ENCODE measurements at regions not wholly inside any gene's neighbourhood (a gene's known extent, or its start where the extent isn't known, plus 50 kb on each side); places are given as distances from the start of the nearest gene placed in this dataset.
"Not testable (repeated sequence)": the region's sequence is repeated elsewhere in the genome, so short reads cannot be mapped to it uniquely, and the experiment has no call there.

DNA sequence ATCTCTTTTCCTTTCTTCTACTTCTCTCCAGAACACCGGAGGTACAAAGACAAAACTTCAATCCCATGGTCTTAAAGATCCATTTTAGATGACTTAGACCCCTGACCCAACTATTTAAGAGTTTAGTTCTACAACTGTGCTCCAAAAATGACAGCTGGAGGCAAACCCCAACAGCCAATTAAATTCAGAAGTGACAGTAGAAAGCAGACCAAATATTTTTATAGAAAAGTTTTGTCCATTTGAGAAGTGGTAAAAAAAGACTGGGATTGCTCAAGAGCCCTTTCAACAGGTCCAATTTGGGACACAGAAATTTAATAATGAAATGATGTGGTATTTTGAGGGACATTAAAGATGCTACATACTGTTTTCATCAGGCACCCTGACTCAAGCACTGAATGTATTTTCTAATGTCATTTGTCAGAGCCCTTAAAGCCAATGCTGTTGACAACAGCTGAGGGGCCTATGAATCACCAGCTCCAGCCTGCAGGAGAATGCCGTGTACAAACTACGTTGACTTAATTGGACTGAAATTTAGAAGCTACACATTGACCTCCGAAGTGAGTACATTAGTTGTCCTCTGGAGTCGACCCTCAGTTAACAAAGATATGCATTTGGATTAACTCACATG, 147.5 kb upstream of the PIK3R1 start:
- DNase-seq (ENCODE audit: low read depth), result peak; percentile 53

GRCh38 chr5:68067291-68067690, 148.3 kb upstream of the PIK3R1 start:
- DNase-seq (ENCODE audit: low read depth), result no peak

DNA sequence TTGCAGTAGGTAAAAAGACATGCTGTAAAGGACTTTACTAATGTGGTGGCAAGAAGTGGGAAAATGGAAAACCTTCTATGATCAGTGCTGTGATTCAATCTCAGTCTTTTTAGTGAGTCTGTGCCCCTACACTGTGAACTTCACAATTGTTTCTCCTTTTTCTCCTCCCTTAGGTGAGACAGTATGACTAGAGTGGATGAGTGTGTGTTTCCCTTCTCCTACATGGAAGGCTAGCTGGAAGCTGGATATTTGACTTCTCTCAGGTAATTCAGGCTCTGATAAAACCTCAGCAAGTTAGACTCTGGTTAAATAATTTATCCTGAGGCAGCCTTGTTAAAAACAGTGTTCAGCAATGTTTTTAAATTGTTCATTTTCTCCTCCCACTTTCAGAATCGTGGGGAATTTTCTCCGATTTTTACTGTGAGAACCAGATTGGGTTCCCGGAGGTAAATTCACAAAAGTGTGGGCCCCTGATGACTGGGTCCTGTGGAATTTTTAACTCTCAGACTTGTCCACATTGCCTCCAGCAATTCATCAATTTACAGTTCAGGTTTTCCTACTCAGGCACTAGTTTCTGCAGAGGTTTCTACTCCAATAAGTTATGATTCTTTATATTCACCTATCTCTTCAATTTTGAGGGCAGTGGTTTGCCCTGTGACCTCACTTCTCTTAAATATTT, 149.1 kb upstream of the PIK3R1 start:
- DNase-seq (ENCODE audit: low read depth), result peak; percentile 67

GRCh38 chr5:68065321-68065720, 150.2 kb upstream of the PIK3R1 start:
- DNase-seq (ENCODE audit: low read depth), result not testable (repeated sequence)

DNA sequence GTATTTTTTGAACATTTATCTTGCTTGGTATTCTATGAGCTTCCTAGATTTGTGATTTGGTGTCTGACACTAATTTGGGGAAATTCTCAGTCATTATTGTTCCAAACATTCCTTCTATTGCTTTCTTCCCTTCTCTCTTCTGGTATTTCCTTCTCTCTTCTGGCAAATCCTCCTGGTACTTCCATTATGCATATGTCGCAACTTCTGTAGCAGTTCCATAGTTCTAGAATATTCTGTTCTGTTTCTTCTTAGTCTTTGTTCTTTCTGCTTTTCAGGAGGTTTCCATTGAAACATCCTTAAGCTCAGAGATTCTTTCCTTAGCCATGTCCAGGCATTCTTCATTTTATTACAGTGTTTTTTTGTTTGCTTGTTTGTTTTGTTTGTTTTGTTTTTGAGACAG, 155.2 kb upstream of the PIK3R1 start:
- no peak for DNase-seq (ENCODE audit: low read depth)

DNA sequence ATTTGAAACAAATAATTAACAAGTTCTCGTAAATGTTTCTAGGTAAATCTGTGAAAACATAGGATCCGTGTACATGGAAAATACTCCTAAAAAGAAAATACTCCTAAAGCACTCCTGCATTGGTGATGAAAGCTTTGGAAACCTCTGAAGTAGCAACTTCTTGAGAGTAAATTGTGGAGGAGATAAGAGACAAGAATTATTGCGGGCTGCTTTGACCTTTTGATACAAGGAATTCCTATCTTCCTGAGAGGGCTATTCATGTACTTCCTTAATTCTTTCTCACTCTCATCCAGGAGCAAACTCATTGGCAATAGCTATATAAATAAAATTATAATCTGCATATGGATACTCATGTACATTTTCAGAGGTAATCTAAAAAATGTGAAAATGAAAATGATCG, 158.4 kb upstream of the PIK3R1 start:
- no peak for DNase-seq (ENCODE audit: low read depth)

GRCh38 chr5:68055686-68056085, 159.9 kb upstream of the PIK3R1 start:
- no peak for DNase-seq (ENCODE audit: low read depth)

- no peak for DNase-seq (ENCODE audit: low read depth)
Measured at GRCh38 chr5:68054638-68055037, 160.9 kb upstream of the PIK3R1 start.

- peak; percentile 51 for DNase-seq (ENCODE audit: low read depth)
Measured at GRCh38 chr5:68053202-68053601, 162.4 kb upstream of the PIK3R1 start.

- DNase-seq (ENCODE audit: low read depth), result peak; percentile 58
Measured at GRCh38 chr5:68049053-68049713, 166.4 kb upstream of the PIK3R1 start.

DNA sequence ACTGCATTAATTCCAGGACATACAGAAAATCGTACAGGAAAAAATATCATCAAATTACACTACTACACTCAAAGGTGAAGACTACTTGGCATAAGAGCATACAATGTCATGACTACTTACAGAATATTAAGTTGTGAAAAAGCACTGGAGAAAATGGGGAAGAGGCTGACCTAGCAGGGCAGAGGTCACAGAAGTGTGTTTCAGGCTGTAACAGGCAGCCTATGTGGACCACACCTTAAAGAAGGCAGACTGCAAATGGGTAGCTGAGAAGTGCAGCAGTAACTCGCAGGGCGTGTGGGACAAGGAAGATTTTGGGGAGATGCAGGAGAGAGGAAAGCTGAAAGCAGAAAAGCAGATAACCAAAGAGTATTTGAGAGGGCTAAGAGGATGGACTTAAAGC, 167.0 kb upstream of the PIK3R1 start:
- no peak for DNase-seq (ENCODE audit: low read depth)

DNA sequence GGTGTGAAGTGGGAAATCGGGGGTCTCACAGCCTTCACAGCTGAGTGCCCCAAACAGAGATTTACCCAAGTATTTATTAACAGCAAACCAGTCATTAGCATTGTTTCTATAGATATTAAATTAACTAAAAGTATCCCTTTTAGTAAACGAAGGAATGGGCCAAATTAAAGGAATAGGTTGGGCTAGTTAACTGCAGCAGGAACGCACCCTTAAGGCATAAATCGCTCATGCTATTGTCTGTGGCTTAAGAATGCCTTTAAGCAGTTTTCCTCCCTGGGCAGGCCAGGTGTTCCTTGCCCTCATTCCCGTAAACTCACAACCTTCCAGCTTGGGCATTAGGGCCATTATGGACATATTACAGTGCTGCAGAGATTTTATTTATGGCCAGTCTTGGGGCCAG, 167.5 kb upstream of the PIK3R1 start:
- not testable (repeated sequence) for DNase-seq (ENCODE audit: low read depth)

DNA sequence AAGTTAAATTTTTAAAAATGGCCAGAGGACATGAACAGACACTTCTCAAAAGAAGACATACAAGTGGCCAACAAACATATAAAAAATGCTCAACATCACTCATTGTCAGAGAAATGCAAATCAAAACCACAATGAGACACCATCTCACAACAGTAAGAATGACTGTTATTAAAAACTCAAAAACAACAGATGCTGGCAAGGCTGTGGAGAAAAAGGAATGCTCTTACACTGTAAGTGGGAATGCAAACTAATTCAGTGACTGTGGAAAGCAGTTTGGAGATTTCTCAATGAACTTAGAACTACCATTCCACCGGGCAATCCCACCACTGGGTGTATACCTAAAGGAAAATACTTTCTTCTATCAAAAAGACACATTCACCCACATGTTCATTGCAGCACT, 168.5 kb upstream of the PIK3R1 start:
- peak; percentile 54 for DNase-seq (ENCODE audit: low read depth)

DNA sequence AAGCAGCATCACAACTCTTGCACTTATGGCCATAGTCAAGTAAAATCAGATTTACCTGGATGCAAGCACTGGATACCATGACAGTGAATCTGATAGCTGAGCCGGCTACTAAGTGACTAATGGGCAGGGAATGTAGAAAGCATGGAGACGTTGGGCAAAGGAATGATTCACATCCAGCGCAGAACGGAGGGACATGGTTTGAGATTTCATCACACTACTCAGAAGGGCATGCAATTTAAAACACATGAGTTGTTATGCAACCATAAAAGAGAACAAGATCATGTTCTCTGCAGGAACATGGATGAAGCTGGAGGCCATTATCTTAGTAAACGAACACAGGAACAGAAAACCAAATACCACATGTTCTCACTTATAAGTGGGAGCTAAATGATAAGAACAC, 169.1 kb upstream of the PIK3R1 start:
- peak; percentile 99 for DNase-seq (ENCODE audit: low read depth)

- no peak for DNase-seq (ENCODE audit: low read depth)
Measured at GRCh38 chr5:68041293-68041692, 174.3 kb upstream of the PIK3R1 start.

DNA sequence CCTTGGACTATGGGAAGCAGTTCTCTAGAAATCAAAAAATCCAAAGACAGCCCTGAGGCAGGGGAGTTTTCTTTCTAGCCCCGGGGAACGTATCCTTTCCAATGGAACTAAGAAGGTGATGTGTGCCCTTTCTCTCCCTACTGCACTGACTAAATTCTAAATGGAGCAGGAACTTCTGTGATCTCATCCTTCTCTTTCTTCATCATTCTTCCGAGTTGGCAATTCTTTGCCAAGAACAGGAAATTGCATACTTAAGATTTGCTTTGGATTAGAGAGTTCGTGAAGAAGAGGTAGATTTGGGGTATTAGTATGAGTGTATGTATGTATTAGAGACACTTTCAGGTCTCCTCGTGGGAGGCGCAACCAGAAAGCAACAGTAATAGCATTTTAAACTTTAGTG, 178.0 kb upstream of the PIK3R1 start:
- no peak for DNase-seq (ENCODE audit: low read depth)

GRCh38 chr5:68033961-68034571, 181.5 kb upstream of the PIK3R1 start:
- DNase-seq (ENCODE audit: low read depth), result peak; percentile 66

DNA sequence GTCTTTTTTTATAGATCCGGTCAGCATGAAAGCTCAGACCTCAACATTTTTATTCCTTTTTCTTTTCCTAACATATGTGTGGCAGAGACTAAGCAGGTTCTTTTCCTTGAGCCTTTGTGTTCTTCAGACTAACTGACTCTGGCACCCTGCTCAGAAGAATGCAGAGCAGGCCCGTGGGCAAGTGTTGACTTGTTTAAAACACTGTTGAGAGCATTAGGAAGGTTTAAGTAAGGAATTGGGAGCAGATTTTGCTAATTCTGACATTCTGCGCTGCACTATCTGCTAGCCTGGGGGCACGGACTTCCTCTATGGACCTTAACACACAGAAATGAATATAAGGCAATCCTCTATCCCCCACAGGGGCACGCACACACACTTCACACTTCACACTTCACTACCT, 182.5 kb upstream of the PIK3R1 start:
- no peak for DNase-seq (ENCODE audit: low read depth)

DNA sequence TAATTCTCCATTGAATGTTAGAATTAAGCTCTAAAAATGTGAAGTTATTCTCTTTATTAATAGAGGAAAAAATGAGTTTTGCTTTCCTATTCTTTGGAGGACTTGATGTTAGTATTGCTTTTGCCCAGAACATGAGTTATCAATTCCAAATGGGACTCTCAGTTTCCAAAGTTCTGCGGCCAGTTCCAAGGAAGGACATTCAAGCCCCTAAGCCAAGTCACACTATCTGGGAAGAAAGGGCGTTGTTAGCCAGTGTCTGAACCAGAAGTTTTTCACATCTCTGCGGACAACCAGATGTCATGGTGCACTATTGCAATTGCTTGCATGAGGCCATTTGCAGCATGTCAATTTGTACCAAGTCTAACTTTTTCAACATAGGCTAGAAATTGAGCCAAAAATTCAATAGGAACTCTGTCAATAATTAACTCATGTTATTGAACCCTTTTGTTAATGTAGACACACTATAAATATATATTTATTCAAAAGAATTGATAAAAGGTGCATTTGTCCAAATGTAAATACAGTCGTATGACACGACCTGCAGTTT, 183.3 kb upstream of the PIK3R1 start:
- DNase-seq (ENCODE audit: low read depth), result no peak

GRCh38 chr5:68028131-68028727, 187.3 kb upstream of the PIK3R1 start:
- peak; percentile 33 for DNase-seq (ENCODE audit: low read depth)

- peak; percentile 12 for DNase-seq (ENCODE audit: low read depth)
Measured at GRCh38 chr5:68027519-68027918, 188.0 kb upstream of the PIK3R1 start.

Measured in renal cortical epithelial cell (primary cell).